ENCODE measurements at regions not wholly inside any gene's neighbourhood (a gene's known extent, or its start where the extent isn't known, plus 50 kb on each side); places are given as distances from the start of the nearest gene placed in this dataset.

DNA sequence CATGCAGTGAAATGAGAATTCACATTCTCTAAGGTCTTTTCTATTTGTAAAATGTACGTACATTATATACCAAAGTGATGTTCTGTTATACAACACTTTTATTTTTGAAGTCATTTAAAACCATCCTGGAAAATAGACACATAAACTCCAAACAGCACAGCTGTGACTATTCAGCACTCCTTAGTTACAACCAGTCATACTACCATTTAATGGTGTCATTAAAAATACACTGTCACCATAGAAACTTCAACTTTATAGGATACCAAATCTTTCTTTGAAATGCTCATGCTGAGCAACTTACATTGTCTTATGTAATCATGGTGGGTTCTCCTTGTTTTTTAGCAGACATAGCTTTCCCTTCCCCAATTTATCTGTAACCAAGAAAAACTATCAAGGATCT, 85.3 kb downstream of the METTL4 start (continued):
- TF ChIP-seq, protein P1, sequence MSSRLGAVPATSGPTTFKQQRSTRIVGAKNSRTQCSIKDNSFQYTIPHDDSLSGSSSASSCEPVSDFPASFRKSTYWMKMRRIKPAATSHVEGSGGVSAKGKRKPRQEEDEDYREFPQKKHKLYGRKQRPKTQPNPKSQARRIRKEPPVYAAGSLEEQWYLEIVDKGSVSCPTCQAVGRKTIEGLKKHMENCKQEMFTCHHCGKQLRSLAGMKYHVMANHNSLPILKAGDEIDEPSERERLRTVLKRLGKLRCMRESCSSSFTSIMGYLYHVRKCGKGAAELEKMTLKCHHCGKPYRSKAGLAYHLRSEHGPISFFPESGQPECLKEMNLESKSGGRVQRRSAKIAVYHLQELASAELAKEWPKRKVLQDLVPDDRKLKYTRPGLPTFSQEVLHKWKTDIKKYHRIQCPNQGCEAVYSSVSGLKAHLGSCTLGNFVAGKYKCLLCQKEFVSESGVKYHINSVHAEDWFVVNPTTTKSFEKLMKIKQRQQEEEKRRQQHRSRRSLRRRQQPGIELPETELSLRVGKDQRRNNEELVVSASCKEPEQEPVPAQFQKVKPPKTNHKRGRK (CRISPR knock-in tag; IDR thresholded peaks at IDR 0.05; ENCODE audit: borderline replicate concordance): no peak
- TF ChIP-seq, protein P2, sequence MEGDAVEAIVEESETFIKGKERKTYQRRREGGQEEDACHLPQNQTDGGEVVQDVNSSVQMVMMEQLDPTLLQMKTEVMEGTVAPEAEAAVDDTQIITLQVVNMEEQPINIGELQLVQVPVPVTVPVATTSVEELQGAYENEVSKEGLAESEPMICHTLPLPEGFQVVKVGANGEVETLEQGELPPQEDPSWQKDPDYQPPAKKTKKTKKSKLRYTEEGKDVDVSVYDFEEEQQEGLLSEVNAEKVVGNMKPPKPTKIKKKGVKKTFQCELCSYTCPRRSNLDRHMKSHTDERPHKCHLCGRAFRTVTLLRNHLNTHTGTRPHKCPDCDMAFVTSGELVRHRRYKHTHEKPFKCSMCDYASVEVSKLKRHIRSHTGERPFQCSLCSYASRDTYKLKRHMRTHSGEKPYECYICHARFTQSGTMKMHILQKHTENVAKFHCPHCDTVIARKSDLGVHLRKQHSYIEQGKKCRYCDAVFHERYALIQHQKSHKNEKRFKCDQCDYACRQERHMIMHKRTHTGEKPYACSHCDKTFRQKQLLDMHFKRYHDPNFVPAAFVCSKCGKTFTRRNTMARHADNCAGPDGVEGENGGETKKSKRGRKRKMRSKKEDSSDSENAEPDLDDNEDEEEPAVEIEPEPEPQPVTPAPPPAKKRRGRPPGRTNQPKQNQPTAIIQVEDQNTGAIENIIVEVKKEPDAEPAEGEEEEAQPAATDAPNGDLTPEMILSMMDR (IDR thresholded peaks at IDR 0.05): no peak

- H3K4me3 Mint-ChIP-seq: no peak overlapping the region
- POLR2A ChIA-PET: no interaction called here
- DNase-seq (ENCODE audit: low spot score): no peak
- CTCF ChIA-PET: no interaction called here
- TF ChIP-seq NR2C2 (CRISPR knock-in tag; IDR thresholded peaks at IDR 0.05): no peak
- no peaks in the 10 kb centered on the region for H3K4me1 Mint-ChIP-seq
- no peak overlapping the region for H3K27ac Mint-ChIP-seq
- H3K27me3 Mint-ChIP-seq (ENCODE audit: low read depth): peaks cover 2% of the 10 kb centered on the region; the same call in 1 of the 2 replicates
- H3K36me3 Mint-ChIP-seq: no peaks in the 10 kb centered on the region
- no peak for ATAC-seq
- peaks cover 4% of the 10 kb centered on the region for H3K9me3 Mint-ChIP-seq
Measured at GRCh38 chr18:2486426-2486825, 84.9 kb downstream of the METTL4 start.

All from WTC11 (cell line).